Breast epithelium (tissue), 4 donors: ENCODE measurements at regions not wholly inside any gene's neighbourhood (a gene's known extent, or its start where the extent isn't known, plus 50 kb on each side); places are given as distances from the start of the nearest gene placed in this dataset.

Source experiments
- DNase-seq, 2 donors: peaks; one replicate each; pipeline ENCODE4 v3.0.0-alpha.2; 2019; ENCODE audit warnings: low spot score in 2 of 2
- H3K27ac ChIP-seq, 2 donors: fragments of 200-600 bp; sonication (generic) in 1 of 2; one replicate each; pipeline ENCODE4 v1.5.1; 2016 to 2019; ENCODE audit warnings: mild to moderate bottlenecking in 1 of 2
- H3K27me3 ChIP-seq, 2 donors: fragments of 200-600 bp; sonication (generic) in 1 of 2; one replicate each; pipeline versions ENCODE4 v1.5.1 to v1.6.0; 2017 to 2019; ENCODE audit warnings: control low read depth in 1 of 2, mild to moderate bottlenecking in 1 of 2
- H3K36me3 ChIP-seq: fragments of 200-600 bp; one replicate; pipeline ENCODE4 v1.5.1; 2019
- H3K4me1 ChIP-seq, 2 donors: fragments of 200-600 bp; sonication (generic); one replicate each; pipeline ENCODE4 v1.5.1; 2016 to 2019; ENCODE audit warnings: control low read depth in 1 of 2
- H3K4me3 ChIP-seq, 3 donors: fragments of 200-600 bp; sonication (generic); 1 replicate in 2 of 3; 2 replicates in 1 of 3; pipeline ENCODE4 v1.5.1; 2016 to 2019; ENCODE audit warnings: mild to moderate bottlenecking in 3 of 3, moderate library complexity in 2 of 3
- H3K9me3 ChIP-seq, 2 donors: fragments of 200-600 bp; sonication (generic) in 1 of 2; one replicate each; pipeline ENCODE4 v1.5.1; 2016 to 2019; ENCODE audit warnings: control low read depth in 1 of 2
- CTCF ChIP-seq, 3 donors: fragments of 450-650 bp; IDR thresholded peaks; one replicate each; pipeline ENCODE4 v1.5.1; 2016 to 2017; ENCODE audit warnings: antibody characterized with exemption in 3 of 3, mild to moderate bottlenecking in 3 of 3, moderate library complexity in 3 of 3
- POLR2A ChIP-seq: fragments of 450-650 bp; IDR thresholded peaks from one replicate; pipeline ENCODE4 v1.6.1; 2016; ENCODE audit warnings: antibody characterized with exemption, mild to moderate bottlenecking, moderate library complexity
- POLR2AphosphoS5 ChIP-seq, 3 donors: sonication (generic); formaldehyde crosslinking; IDR thresholded peaks; one replicate each; pipeline ENCODE4 v1.6.1; 2017; ENCODE audit warnings: antibody characterized with exemption in 3 of 3
- intact Hi-C: fragments of 100-400 bp; cut with DNase I; formaldehyde crosslinking; loops from one replicate; pipeline ENCODE4 v1.15.1; 2023; ENCODE audit warnings: low total_unique reads

- Histone ChIP-seq H3K9me3 (peaks cover 0 to 21% of the 10 kb centered on the region in 2 donors), H3K4me3 (no peak overlapping the region), H3K27ac (no peak overlapping the region), H3K36me3 (no peaks in the 10 kb centered on the region), H3K27me3 (no peaks in the 10 kb centered on the region), H3K4me1 (no peaks in the 10 kb centered on the region)
- intact Hi-C loops, result loop anchor here (10.0 kb wide), 1 partner anchor 1154 kb away; no protein-coding TSS in a partner anchor
- TF ChIP-seq POLR2A, result no peak
- no peak for TF ChIP-seq CTCF (IDR thresholded peaks at IDR 0.05)
- TF ChIP-seq POLR2AphosphoS5 (IDR thresholded peaks at IDR 0.05), result no peak
- no peak for DNase-seq
Observed at GRCh38 chr4:43410636-43411035, 518.1 kb downstream of the GRXCR1 start.

DNA sequence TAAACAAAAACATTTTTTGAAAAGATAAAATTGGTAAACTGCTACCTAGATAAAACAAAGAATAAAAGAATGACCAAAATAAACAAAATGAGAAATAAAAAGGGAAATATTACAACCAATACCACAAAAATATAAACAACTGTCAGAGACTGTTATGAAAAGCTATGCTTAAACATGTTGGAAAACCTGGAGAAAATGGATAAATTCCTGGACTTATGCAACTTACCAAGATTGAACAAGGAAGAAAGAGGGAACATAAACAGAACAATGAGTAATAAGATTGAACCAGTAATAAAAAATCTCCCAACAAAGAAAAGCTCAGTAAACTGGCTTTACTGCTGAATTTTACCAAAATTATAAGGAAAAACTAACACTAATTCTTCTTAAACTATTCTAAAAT, 518.7 kb downstream of the GRXCR1 start:
- intact Hi-C loops, result loop anchor here (10.0 kb wide), 1 partner anchor 1154 kb away; no protein-coding TSS in a partner anchor
- Histone ChIP-seq H3K4me3 (no peak overlapping the region), H3K4me1 (no peaks in the 10 kb centered on the region), H3K9me3 (peaks cover 0 to 19% of the 10 kb centered on the region in 2 donors), H3K36me3 (no peaks in the 10 kb centered on the region), H3K27me3 (no peaks in the 10 kb centered on the region), H3K27ac (no peak overlapping the region)
- TF ChIP-seq CTCF (IDR thresholded peaks at IDR 0.05) (no peak), POLR2A (no peak), POLR2AphosphoS5 (IDR thresholded peaks at IDR 0.05) (no peak)
- no peak for DNase-seq

DNA sequence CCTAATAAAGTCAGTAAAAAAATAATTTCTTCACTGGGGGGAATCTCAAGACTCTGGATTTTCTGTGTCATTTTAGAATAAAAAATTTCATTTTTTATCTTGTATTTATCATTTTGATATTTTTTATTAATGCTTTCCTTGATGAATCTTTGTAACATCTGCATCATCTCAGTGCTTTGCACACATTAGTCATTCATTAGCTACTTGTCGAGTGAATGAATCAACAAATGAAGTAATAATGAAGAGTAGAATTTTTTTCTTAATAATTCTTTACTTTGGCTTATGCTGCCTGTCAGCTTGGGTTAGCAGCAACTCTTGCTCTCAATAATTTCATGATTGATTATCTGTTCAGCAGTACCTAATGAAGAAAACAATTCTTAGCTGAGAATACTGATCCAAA, 530.8 kb downstream of the GRXCR1 start:
- Histone ChIP-seq H3K4me1 (no peaks in the 10 kb centered on the region), H3K4me3 (no peak overlapping the region), H3K27me3 (no peaks in the 10 kb centered on the region), H3K27ac (no peak overlapping the region), H3K9me3 (peaks cover 0 to 6% of the 10 kb centered on the region in 2 donors), H3K36me3 (no peaks in the 10 kb centered on the region)
- DNase-seq, result no peak
- intact Hi-C loops, result no loop called here
- TF ChIP-seq CTCF (IDR thresholded peaks at IDR 0.05) (no peak), POLR2AphosphoS5 (IDR thresholded peaks at IDR 0.05) (no peak), POLR2A (no peak)

DNA sequence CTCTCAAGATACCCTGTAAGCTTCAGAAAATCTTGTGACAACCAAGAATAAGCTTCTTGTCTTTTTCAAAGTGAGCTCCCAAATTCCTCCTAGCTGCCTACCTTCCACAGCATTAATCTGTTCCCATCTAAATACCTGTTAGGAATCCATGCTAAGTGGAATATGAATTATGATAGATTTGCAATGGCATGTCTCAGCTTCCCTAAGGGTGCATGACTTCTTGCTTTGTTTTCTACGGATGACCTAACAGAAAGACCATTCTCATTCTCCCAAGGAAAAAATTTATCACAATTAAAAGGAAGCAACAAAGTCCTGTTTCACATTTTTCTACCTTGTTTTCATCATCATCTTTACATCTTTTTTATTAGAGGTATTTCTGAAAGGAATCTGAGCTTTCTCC, 532.7 kb downstream of the GRXCR1 start:
- no peak overlapping the region for H3K27ac ChIP-seq
- DNase-seq, result no peak
- no peaks in the 10 kb centered on the region for H3K4me1 ChIP-seq
- intact Hi-C loops, result no loop called here
- peaks cover 0 to 6% of the 10 kb centered on the region in 2 donors for H3K9me3 ChIP-seq
- no peak for TF ChIP-seq POLR2A
- TF ChIP-seq CTCF (IDR thresholded peaks at IDR 0.05), result no peak
- TF ChIP-seq POLR2AphosphoS5 (IDR thresholded peaks at IDR 0.05), result no peak
- H3K27me3 ChIP-seq, result no peaks in the 10 kb centered on the region
- no peak overlapping the region for H3K4me3 ChIP-seq
- no peaks in the 10 kb centered on the region for H3K36me3 ChIP-seq

- no peaks in the 10 kb centered on the region for H3K27me3 ChIP-seq
- DNase-seq, result no peak
- H3K36me3 ChIP-seq, result no peaks in the 10 kb centered on the region
- intact Hi-C loops, result no loop called here
- no peak overlapping the region for H3K4me3 ChIP-seq
- H3K9me3 ChIP-seq, result peaks cover 0 to 17% of the 10 kb centered on the region in 2 donors
- no peaks in the 10 kb centered on the region for H3K4me1 ChIP-seq
- TF ChIP-seq POLR2A (no peak), POLR2AphosphoS5 (IDR thresholded peaks at IDR 0.05) (no peak), CTCF (IDR thresholded peaks at IDR 0.05) (no peak)
- H3K27ac ChIP-seq, result no peak overlapping the region
Observed at GRCh38 chr4:43435291-43435690, 542.8 kb downstream of the GRXCR1 start.
